ENCODE measurements at regions not wholly inside any gene's neighbourhood (a gene's known extent, or its start where the extent isn't known, plus 50 kb on each side); places are given as distances from the start of the nearest gene placed in this dataset.

GRCh38 chr20:60950561-60950960 lies 301.5 kb upstream of the CDH4 start:
- POLR2A ChIA-PET (ENCODE audit: partially characterized antibody) = no interaction called here
- H3K4me1 ChIP-seq (replicated peaks in 1 of 4; ENCODE audit: control insufficient read depth in 3 of 4, insufficient read depth in 4 of 4, low read length in 3 of 4) = no peaks in the 10 kb centered on the region
- TF ChIP-seq HDAC6 (IDR thresholded peaks at IDR 0.05; ENCODE audit: low read depth, low read length) = no peak
- no peak for TF ChIP-seq KDM5A (IDR thresholded peaks at IDR 0.05; ENCODE audit: low read length)
- TF ChIP-seq NANOG (IDR thresholded peaks at IDR 0.05; ENCODE audit: insufficient read depth, low read depth, low read length, poor library complexity, severe bottlenecking) = no peak

More at GRCh38 chr20:60950561-60950960, 301.5 kb upstream of the CDH4 start:
- FAIRE-seq (no peak), DNase-seq (ENCODE audit: low read depth in 1 of 2, low spot score in 2 of 2) (no peak)
- no peak overlapping the region for H3K18ac ChIP-seq (ENCODE audit: extremely low read depth, low read length)
- H3K14ac ChIP-seq (ENCODE audit: insufficient read length) = no peak overlapping the region
- 89% methylated on average over 5 of the region's 5 CpGs; no CpG with 5 or more reads in 1 of the 2 experiments for WGBS, 2 experiments (ENCODE audit: extremely low coverage in 1 of 2, insufficient coverage in 1 of 2, insufficient read length in 1 of 2, insufficient replicate concordance in 2 of 2, low coverage in 1 of 2, low lambda C conversion rate in 2 of 2, missing lambda C conversion rate in 1 of 2)
- no peak overlapping the region for H2BK5ac ChIP-seq (ENCODE audit: low read depth, low read length)
- H2BK12ac ChIP-seq (ENCODE audit: low read depth, low read length) = no peak overlapping the region
- H3K27ac ChIP-seq (ENCODE audit: low read depth, low read length) = no peak overlapping the region
- H4K5ac ChIP-seq (ENCODE audit: insufficient read length, low read depth, low read length) = no peak overlapping the region
- no peak overlapping the region for H2BK15ac ChIP-seq (ENCODE audit: low read length)
- CTCF ChIA-PET (ENCODE audit: partially characterized antibody) = interaction anchor here (1.4 kb wide), 1 partner anchor 168 kb away, joined by 5 read pairs; no protein-coding TSS in a partner anchor
- no peaks in the 10 kb centered on the region for H3K9me3 ChIP-seq (ENCODE audit: insufficient read depth in 2 of 2, low read depth in 1 of 2, low read length in 1 of 2)
- H3K27me3 ChIP-seq (replicated peaks in 1 of 4; ENCODE audit: control insufficient read depth in 3 of 4, extremely low read depth in 1 of 4, insufficient read depth in 3 of 4, low read length in 3 of 4) = peaks cover 3 to 25% (median 11%) of the 10 kb centered on the region in 4 experiments; a peak in 6 of 7 replicates
- H3K23me2 ChIP-seq (ENCODE audit: low read depth, low read length) = peaks cover 2% of the 10 kb centered on the region; the same call in 1 of the 2 replicates
- no peak overlapping the region for H3K4me2 ChIP-seq (ENCODE audit: insufficient read depth in 1 of 2, low read depth in 2 of 2, low read length in 2 of 2)
- no peak overlapping the region for H3K23ac ChIP-seq (ENCODE audit: insufficient read length)
- no peak overlapping the region for H4K91ac ChIP-seq (replicated peaks; ENCODE audit: insufficient read length, low read length)
- H2BK120ac ChIP-seq (replicated peaks; ENCODE audit: low read depth, low read length) = no peak overlapping the region
- no peaks in the 10 kb centered on the region for H3K79me1 ChIP-seq (ENCODE audit: low read depth, low read length)
- H2BK20ac ChIP-seq (ENCODE audit: low read length) = no peak overlapping the region
- no peak overlapping the region for H4K8ac ChIP-seq (ENCODE audit: extremely low read depth, insufficient read depth, low read length)
- no peaks in the 10 kb centered on the region for H4K20me1 ChIP-seq (replicated peaks in 1 of 2; ENCODE audit: control insufficient read depth in 1 of 2, insufficient read depth in 2 of 2, low read length in 2 of 2)
- no peak overlapping the region for H3K56ac ChIP-seq (replicated peaks; ENCODE audit: insufficient read length, low read depth, low read length)
- no peak overlapping the region for H2AFZ ChIP-seq (ENCODE audit: low read length)
- H3K36me3 ChIP-seq (ENCODE audit: control insufficient read depth in 2 of 4, insufficient read depth in 4 of 4, low read length in 3 of 4) = no peaks in the 10 kb centered on the region; a peak in 1 of 8 replicates
- no peak overlapping the region for H3K9ac ChIP-seq (replicated peaks in 1 of 4; ENCODE audit: extremely low read depth in 1 of 4, low read depth in 3 of 4, low read length in 3 of 4)
- H3K79me2 ChIP-seq (ENCODE audit: control insufficient read depth in 1 of 2, insufficient read depth in 2 of 2, low read length in 2 of 2) = no peaks in the 10 kb centered on the region
- H3K4me3 ChIP-seq (ENCODE audit: extremely low read depth in 1 of 4, insufficient read depth in 2 of 4, low read depth in 3 of 4, low read length in 4 of 4) = no peak overlapping the region
- H3K4ac ChIP-seq (replicated peaks; ENCODE audit: insufficient read length, low read depth, low read length) = no peak overlapping the region
- H2AK5ac ChIP-seq (ENCODE audit: low read depth, low read length) = no peak overlapping the region

Data from H1 (cell line).